Stimulated activated naive B cell treated with anti-CD40 and anti-IgM and Interleukin-4, amounts not matched to agents 10 μg/mL and 1 μg/mL and 100 μg/mL, for 72 hours (primary cell): ENCODE measurements at regions not wholly inside any gene's neighbourhood (a gene's known extent, or its start where the extent isn't known, plus 50 kb on each side); places are given as distances from the start of the nearest gene placed in this dataset.

Experiments
- ATAC-seq, 2 donors: fragments of 150-1000 bp; cut with Tn5 transposase; replicated peaks; 2 replicates each; pipeline ENCODE4 v1.10.0; 2021; ENCODE audit warnings: moderate library complexity in 1 of 2
- DNase-seq: peaks from one replicate; pipeline ENCODE4 v3.0.0; 2021
- H3K27ac Mint-ChIP-seq: one replicate; pipeline ENCODE4 v1.8.0; 2022; ENCODE audit warnings: mild to moderate bottlenecking, mixed read lengths
- H3K27me3 Mint-ChIP-seq, 2 donors: one replicate each; pipeline ENCODE4 v1.8.0; 2022; ENCODE audit warnings: mixed read lengths in 2 of 2
- H3K36me3 Mint-ChIP-seq, 2 donors: one replicate each; pipeline ENCODE4 v1.8.0; 2022; ENCODE audit warnings: mixed read lengths in 2 of 2, mild to moderate bottlenecking in 1 of 2
- H3K4me1 Mint-ChIP-seq, 2 donors: one replicate each; pipeline ENCODE4 v1.8.0; 2022; ENCODE audit warnings: mixed read lengths in 2 of 2, mild to moderate bottlenecking in 1 of 2
- H3K4me3 Mint-ChIP-seq, 2 donors: one replicate each; pipeline ENCODE4 v1.8.0; 2022; ENCODE audit warnings: mild to moderate bottlenecking in 2 of 2, mixed read lengths in 2 of 2, moderate library complexity in 1 of 2
- H3K9me3 Mint-ChIP-seq, 2 donors: one replicate each; pipeline ENCODE4 v1.8.0; 2022; ENCODE audit warnings: mixed read lengths in 2 of 2, mild to moderate bottlenecking in 1 of 2

GRCh38 chrX:39950018-39950688, 147.6 kb downstream of the BCOR start:
- Mint-ChIP-seq H3K4me1 (peaks cover 5 to 6% of the 10 kb centered on the region in 2 donors), H3K27me3 (peaks cover 0 to 2% of the 10 kb centered on the region in 2 donors), H3K27ac (no peak overlapping the region), H3K36me3 (no peaks in the 10 kb centered on the region), H3K9me3 (peaks cover 1 to 5% of the 10 kb centered on the region in 2 donors), H3K4me3 (no peak overlapping the region)
- no peak for ATAC-seq
- no peak for DNase-seq

- ATAC-seq (no peak), DNase-seq (no peak)
- peaks cover 6 to 7% of the 10 kb centered on the region in 2 donors for H3K4me1 Mint-ChIP-seq
- peaks cover 1 to 5% of the 10 kb centered on the region in 2 donors for H3K9me3 Mint-ChIP-seq
- H3K36me3 Mint-ChIP-seq, result no peaks in the 10 kb centered on the region
- no peak overlapping the region for H3K27ac Mint-ChIP-seq
- H3K4me3 Mint-ChIP-seq, result no peak overlapping the region
- peaks cover 0 to 5% of the 10 kb centered on the region in 2 donors for H3K27me3 Mint-ChIP-seq
Observed at GRCh38 chrX:39952989-39953388, 144.8 kb downstream of the BCOR start.

DNA sequence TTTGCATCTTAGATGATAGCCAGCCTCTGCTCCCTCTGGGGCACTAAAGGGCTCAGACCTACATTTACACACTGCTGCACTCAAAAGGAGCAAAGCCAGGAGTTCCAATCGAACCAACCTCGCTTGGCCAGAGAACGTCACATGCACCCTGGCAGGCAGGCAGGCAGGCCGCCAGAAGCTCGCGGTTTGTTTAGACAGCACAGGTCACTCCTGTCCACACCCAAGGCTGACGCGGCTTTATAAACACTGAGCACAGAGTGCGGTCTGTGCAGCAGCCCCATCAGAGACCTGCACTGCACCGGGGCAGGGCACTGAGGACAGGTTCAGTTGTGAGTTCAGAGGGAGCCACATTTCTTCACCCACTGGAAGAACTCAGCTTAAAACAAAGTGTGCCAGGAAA, 143.9 kb downstream of the BCOR start:
- H3K27me3 Mint-ChIP-seq, result peaks cover 0 to 5% of the 10 kb centered on the region in 2 donors
- no peaks in the 10 kb centered on the region for H3K36me3 Mint-ChIP-seq
- H3K9me3 Mint-ChIP-seq, result peaks cover 1 to 5% of the 10 kb centered on the region in 2 donors
- no peak for DNase-seq
- no peak overlapping the region for H3K4me3 Mint-ChIP-seq
- H3K27ac Mint-ChIP-seq, result no peak overlapping the region
- H3K4me1 Mint-ChIP-seq, result peaks cover 6 to 7% of the 10 kb centered on the region in 2 donors
- no peak for ATAC-seq

- DNase-seq, result no peak
- H3K36me3 Mint-ChIP-seq, result no peaks in the 10 kb centered on the region
- ATAC-seq, result no peak
- no peak overlapping the region for H3K27ac Mint-ChIP-seq
- peaks cover 0 to 5% of the 10 kb centered on the region in 2 donors for H3K27me3 Mint-ChIP-seq
- peaks cover 1 to 5% of the 10 kb centered on the region in 2 donors for H3K9me3 Mint-ChIP-seq
- no peak overlapping the region for H3K4me3 Mint-ChIP-seq
- H3K4me1 Mint-ChIP-seq, result peaks cover under 1 to 4% of the 10 kb centered on the region in 2 donors
Observed at GRCh38 chrX:39954851-39955250, 142.9 kb downstream of the BCOR start.

- ATAC-seq (no peak), DNase-seq (no peak)
- peaks cover 1 to 5% of the 10 kb centered on the region in 2 donors for H3K9me3 Mint-ChIP-seq
- no peak overlapping the region for H3K4me3 Mint-ChIP-seq
- H3K27ac Mint-ChIP-seq, result no peak overlapping the region
- H3K27me3 Mint-ChIP-seq, result peaks cover 0 to 5% of the 10 kb centered on the region in 2 donors
- peaks cover 0 to 4% of the 10 kb centered on the region in 2 donors for H3K4me1 Mint-ChIP-seq
- H3K36me3 Mint-ChIP-seq, result no peaks in the 10 kb centered on the region
Observed at GRCh38 chrX:39955625-39956024, 142.1 kb downstream of the BCOR start.

GRCh38 chrX:39956803-39957394, 140.9 kb downstream of the BCOR start:
- H3K27ac Mint-ChIP-seq, result no peak overlapping the region
- DNase-seq (no peak), ATAC-seq (no peak)
- H3K9me3 Mint-ChIP-seq, result no peaks in the 10 kb centered on the region
- H3K4me3 Mint-ChIP-seq, result no peak overlapping the region
- peaks cover 0 to 5% of the 10 kb centered on the region in 2 donors for H3K27me3 Mint-ChIP-seq
- H3K36me3 Mint-ChIP-seq, result no peaks in the 10 kb centered on the region
- H3K4me1 Mint-ChIP-seq, result peaks cover 0 to 4% of the 10 kb centered on the region in 2 donors

DNA sequence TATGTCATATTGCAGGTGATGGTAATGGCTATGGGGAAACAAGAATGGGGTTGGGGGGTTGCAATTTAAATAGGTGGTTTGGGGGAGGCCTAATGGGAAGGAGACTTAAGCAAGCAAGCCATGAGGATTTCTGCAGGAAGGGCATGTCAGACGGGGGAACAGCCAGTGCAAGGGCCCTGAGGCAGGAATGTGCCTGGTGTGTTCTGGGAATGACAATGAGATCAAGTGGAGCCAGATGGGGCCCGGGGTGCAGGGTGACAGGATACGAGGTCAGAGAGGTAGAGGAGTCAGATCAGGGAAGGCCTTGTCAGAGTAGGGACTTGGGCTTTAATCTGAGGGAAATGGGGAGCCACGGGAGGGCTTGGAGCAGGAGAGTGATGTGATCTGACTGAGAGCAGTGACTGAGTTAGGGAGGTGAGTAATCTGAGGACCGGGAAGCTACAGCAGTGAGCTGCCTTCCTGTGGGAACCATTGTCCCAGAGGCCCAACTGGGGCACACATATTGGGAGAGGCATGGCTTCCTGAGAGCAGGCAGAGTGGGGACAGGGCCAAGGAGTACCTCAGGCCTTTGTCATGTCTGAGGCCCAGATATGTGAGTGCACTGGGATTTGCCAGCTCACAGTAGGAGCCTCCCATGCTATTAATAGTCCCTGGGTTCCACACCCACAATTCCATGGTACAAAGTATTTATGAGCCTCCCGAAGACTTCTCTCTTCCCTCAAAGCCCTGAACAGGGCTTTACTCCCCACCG, 139.8 kb downstream of the BCOR start:
- H3K4me1 Mint-ChIP-seq, result peaks cover 0 to 4% of the 10 kb centered on the region in 2 donors
- peaks cover 0 to 5% of the 10 kb centered on the region in 2 donors for H3K27me3 Mint-ChIP-seq
- no peak overlapping the region for H3K27ac Mint-ChIP-seq
- H3K36me3 Mint-ChIP-seq, result no peaks in the 10 kb centered on the region
- DNase-seq (no peak), ATAC-seq (no peak)
- H3K4me3 Mint-ChIP-seq, result no peak overlapping the region
- H3K9me3 Mint-ChIP-seq, result no peaks in the 10 kb centered on the region

DNA sequence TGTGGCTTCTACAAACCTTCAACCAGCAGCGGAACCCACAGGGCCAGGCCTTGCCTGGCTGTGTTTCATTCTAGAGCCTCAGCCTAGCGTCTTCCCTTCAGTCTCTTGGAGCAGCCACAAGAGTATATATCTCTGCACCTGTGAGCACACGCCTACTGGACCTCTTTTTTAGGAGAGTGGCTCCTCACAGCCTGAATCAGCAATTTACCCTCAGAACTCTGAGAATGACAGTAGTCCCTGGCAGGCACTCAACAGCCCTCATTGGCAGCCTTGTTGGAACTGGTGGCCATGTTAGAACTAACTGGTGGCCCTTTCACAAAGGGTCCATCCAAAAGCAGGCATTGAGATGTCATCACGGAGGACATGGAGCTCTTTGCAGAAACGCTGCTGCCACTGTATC, 138.9 kb downstream of the BCOR start:
- H3K36me3 Mint-ChIP-seq, result no peaks in the 10 kb centered on the region
- H3K4me1 Mint-ChIP-seq, result peaks cover 0 to 4% of the 10 kb centered on the region in 2 donors
- no peaks in the 10 kb centered on the region for H3K9me3 Mint-ChIP-seq
- peaks cover 0 to 5% of the 10 kb centered on the region in 2 donors for H3K27me3 Mint-ChIP-seq
- ATAC-seq, result no peak
- H3K4me3 Mint-ChIP-seq, result no peak overlapping the region
- no peak overlapping the region for H3K27ac Mint-ChIP-seq
- DNase-seq, result no peak

DNA sequence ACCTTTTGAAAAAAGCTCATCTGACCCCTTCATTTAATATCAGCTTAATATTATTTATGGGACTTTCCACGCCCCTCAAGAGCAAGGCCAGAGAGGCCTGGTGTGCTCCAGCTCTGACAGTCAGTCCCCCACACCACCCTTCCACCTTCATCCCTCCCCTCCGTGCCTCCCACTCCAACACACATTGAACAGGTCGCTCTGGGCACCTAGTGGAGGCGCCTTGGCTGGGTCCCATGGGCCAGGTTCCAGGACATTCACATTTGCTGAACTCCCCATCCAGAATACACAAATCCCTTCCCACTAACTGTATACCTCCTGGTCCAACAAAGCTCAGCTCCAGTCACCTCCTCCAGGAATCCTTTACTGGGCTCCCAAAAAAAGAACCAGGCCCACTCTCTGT, 137.5 kb downstream of the BCOR start:
- H3K27ac Mint-ChIP-seq, result no peak overlapping the region
- H3K27me3 Mint-ChIP-seq, result peaks cover 0 to 2% of the 10 kb centered on the region in 2 donors
- H3K4me3 Mint-ChIP-seq, result no peak overlapping the region

DNA sequence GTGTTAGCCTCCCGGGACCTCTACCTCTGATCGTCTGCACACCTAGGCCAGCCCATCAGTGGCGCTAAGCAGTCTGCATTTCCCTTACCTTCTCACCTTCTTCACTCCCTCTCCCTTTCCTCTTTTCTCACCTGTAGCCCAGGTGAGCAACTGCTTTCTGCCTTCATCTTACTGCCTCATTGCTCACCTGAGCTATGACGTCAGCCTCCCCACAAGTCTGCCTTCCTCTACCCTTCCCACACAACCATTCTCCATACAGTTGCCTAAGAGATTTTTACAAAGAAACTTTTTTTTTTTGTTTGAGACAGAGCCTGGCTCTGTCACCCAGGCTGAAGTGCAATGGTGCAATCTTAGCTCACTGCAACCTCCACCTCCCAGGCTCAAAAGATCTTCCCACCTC, 136.3 kb downstream of the BCOR start:
- Mint-ChIP-seq H3K36me3 (no peaks in the 10 kb centered on the region), H3K4me3 (no peak overlapping the region)
- ATAC-seq, result no peak

More for the DNA sequence above, 137.5 kb downstream of the BCOR start:
- H3K36me3 Mint-ChIP-seq, result no peaks in the 10 kb centered on the region
- ATAC-seq, result no peak
- no peak for DNase-seq
- no peaks in the 10 kb centered on the region for H3K9me3 Mint-ChIP-seq
- peaks cover 0 to 2% of the 10 kb centered on the region in 2 donors for H3K4me1 Mint-ChIP-seq

GRCh38 chrX:39965051-39965573, 132.6 kb downstream of the BCOR start:
- ATAC-seq, result no peak
- peaks cover 0 to 4% of the 10 kb centered on the region in 2 donors for H3K27me3 Mint-ChIP-seq
- no peaks in the 10 kb centered on the region for H3K36me3 Mint-ChIP-seq
- no peaks in the 10 kb centered on the region for H3K9me3 Mint-ChIP-seq
- H3K27ac Mint-ChIP-seq, result no peak overlapping the region
- H3K4me3 Mint-ChIP-seq, result no peak overlapping the region
- H3K4me1 Mint-ChIP-seq, result no peaks in the 10 kb centered on the region
- DNase-seq, result no peak

More for the DNA sequence above, 136.3 kb downstream of the BCOR start:
- no peak for DNase-seq
- Mint-ChIP-seq H3K27me3 (no peaks in the 10 kb centered on the region), H3K4me1 (no peaks in the 10 kb centered on the region), H3K9me3 (no peaks in the 10 kb centered on the region), H3K27ac (no peak overlapping the region)

- DNase-seq (no peak), ATAC-seq (no peak)
- Mint-ChIP-seq H3K27me3 (peaks cover 0 to 6% of the 10 kb centered on the region in 2 donors), H3K36me3 (peaks cover 2% of the 10 kb centered on the region in 2 donors), H3K4me3 (no peak overlapping the region), H3K27ac (no peak overlapping the region), H3K9me3 (peaks cover 1 to 3% of the 10 kb centered on the region in 2 donors), H3K4me1 (no peaks in the 10 kb centered on the region)
Observed at GRCh38 chrX:39966176-39966575, 131.6 kb downstream of the BCOR start.

GRCh38 chrX:39967348-39967747, 130.4 kb downstream of the BCOR start:
- Mint-ChIP-seq H3K27ac (no peak overlapping the region), H3K36me3 (peaks cover 4% of the 10 kb centered on the region in 2 donors), H3K4me1 (no peaks in the 10 kb centered on the region), H3K9me3 (peaks cover 5% of the 10 kb centered on the region in 2 donors), H3K27me3 (peaks cover 0 to 7% of the 10 kb centered on the region in 2 donors), H3K4me3 (no peak overlapping the region)
- no peak for ATAC-seq
- DNase-seq, result no peak

DNA sequence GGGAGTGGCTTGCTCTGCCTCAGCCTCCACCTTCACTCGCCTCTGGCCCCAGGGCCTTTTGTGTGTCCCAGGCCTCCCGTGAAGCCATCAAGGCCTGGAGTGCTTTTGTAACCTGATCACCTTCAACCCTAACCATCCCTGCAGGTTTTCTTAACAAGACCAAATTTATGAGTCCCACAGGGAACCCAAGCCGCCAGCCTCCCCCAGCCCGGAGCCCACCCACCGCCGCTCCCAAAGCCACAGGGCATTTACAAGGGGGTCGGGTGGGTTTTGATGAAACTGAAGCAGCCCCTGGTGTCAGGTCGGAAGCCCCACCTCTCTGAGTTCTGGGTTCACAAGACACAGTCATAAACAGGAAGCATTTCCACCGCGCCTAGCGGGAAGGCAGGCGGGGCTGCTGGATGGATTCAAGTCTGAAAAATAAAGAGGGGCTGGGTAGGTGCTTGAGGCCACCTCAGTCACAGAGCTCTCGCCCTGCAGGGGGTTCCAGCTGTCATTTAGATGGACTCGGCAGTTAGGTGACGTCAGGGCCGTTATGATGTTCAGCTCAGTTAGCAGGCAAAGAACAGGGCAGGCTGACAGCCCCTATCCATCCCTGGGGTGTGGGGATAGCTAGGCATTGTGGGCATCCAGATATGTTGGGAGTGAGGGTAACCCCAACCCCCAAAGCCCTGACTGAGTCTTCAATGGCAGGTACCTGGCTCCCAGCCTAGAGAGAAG, 128.5 kb downstream of the BCOR start:
- Mint-ChIP-seq H3K27me3 (peaks cover 0 to 7% of the 10 kb centered on the region in 2 donors), H3K4me1 (no peaks in the 10 kb centered on the region), H3K9me3 (peaks cover 5% of the 10 kb centered on the region in 2 donors), H3K27ac (no peak overlapping the region), H3K4me3 (no peak overlapping the region), H3K36me3 (peaks cover 4% of the 10 kb centered on the region in 2 donors)
- no peak for DNase-seq
- no peak for ATAC-seq
